Endothelial cell of umbilical vein (primary cell): ENCODE measurements at regions not wholly inside any gene's neighbourhood (a gene's known extent, or its start where the extent isn't known, plus 50 kb on each side); places are given as distances from the start of the nearest gene placed in this dataset.
"Not testable (repeated sequence)": the region's sequence is repeated elsewhere in the genome, so short reads cannot be mapped to it uniquely, and the experiment has no call there.

Experiments used
- EZH2 ChIP-seq: IDR thresholded peaks from 2 replicates; pipeline ENCODE4 v1.6.1; 2012; ENCODE audit warnings: borderline replicate concordance, low read depth, mild to moderate bottlenecking, moderate library complexity, low read length, inconsistent platforms; ENCODE audit not compliant: severe bottlenecking
- POLR2A ChIP-seq: IDR thresholded peaks from 2 replicates; pipeline ENCODE4 v1.6.1; 2012; ENCODE audit warnings: low read depth, mild to moderate bottlenecking, control low read depth, low read length
- TF ChIP-seq, protein P1 (sequence below), 2 donors: IDR thresholded peaks; 1 replicate in 1 of 2; 2 replicates in 1 of 2; pipeline ENCODE4 v1.5.1; 2011; ENCODE audit warnings: low read length in 2 of 2, mild to moderate bottlenecking in 2 of 2, moderate library complexity in 2 of 2, control low read depth in 1 of 2, inconsistent platforms in 1 of 2, low read depth in 1 of 2; ENCODE audit not compliant: insufficient read depth in 1 of 2; ENCODE audit errors: extremely low read depth in 1 of 2
- TF ChIP-seq, protein P2 (sequence below): IDR thresholded peaks from 2 replicates; pipeline ENCODE4 v1.6.1; 2011; ENCODE audit not compliant: insufficient read depth, insufficient read length

DNA sequence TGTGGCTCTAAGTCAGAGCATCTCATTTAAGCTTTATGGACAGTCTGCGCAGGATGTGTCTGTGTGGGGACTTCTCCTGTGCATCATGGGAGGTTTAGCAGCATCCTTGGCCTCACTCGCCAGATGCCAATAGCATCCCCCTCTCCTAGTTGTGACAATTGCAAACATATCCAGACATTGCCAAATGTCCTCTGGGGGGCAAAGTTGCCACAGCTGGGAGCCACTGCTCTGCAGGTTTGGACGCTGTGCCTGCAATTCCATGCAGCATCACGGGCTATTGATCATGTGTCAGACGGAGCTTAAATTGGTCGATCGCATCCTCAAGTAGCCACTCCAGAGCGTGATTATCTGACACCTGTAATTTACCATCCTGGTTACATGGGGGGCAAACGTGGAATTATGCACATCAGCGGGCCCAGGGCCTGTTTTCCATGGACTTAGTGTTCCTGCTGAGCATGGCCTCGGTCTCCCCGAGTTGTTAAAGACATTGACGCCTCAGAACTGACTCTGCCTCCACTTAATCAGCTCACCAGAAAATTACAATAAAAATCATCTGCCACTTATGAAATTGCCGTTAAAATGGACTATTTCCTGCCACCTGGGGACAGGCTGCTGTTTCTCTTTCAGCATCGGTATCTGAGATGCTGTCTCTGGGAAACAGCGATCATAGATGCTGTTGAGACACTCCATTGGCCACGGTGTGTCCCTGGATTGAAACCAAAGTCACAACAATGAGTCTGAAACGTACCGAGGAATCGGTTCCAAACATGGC, 191.9 kb upstream of the SULF2 start:
- TF ChIP-seq, protein P1, sequence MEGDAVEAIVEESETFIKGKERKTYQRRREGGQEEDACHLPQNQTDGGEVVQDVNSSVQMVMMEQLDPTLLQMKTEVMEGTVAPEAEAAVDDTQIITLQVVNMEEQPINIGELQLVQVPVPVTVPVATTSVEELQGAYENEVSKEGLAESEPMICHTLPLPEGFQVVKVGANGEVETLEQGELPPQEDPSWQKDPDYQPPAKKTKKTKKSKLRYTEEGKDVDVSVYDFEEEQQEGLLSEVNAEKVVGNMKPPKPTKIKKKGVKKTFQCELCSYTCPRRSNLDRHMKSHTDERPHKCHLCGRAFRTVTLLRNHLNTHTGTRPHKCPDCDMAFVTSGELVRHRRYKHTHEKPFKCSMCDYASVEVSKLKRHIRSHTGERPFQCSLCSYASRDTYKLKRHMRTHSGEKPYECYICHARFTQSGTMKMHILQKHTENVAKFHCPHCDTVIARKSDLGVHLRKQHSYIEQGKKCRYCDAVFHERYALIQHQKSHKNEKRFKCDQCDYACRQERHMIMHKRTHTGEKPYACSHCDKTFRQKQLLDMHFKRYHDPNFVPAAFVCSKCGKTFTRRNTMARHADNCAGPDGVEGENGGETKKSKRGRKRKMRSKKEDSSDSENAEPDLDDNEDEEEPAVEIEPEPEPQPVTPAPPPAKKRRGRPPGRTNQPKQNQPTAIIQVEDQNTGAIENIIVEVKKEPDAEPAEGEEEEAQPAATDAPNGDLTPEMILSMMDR (IDR thresholded peaks at IDR 0.05; ENCODE audit: extremely low read depth in 1 of 2, insufficient read depth in 1 of 2, low read depth in 1 of 2, low read length in 2 of 2): not testable (repeated sequence)
- not testable (repeated sequence) for TF ChIP-seq POLR2A, EZH2
- TF ChIP-seq, protein P2, sequence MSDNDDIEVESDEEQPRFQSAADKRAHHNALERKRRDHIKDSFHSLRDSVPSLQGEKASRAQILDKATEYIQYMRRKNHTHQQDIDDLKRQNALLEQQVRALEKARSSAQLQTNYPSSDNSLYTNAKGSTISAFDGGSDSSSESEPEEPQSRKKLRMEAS: not testable (repeated sequence)
